ENCODE measurements at regions not wholly inside any gene's neighbourhood (a gene's known extent, or its start where the extent isn't known, plus 50 kb on each side); places are given as distances from the start of the nearest gene placed in this dataset.

GRCh38 chr4:111798840-111799239, 346.4 kb upstream of the FAM241A start:
- TF ChIP-seq EZH2 (IDR thresholded peaks at IDR 0.05): no peak
- no peak for TF ChIP-seq POLR2AphosphoS5 (IDR thresholded peaks at IDR 0.05; ENCODE audit: borderline replicate concordance, low read depth, low read length)

Data from SK-N-MC (cell line).